Hepatocyte (in vitro differentiated cells): ENCODE measurements at regions not wholly inside any gene's neighbourhood (a gene's known extent, or its start where the extent isn't known, plus 50 kb on each side); places are given as distances from the start of the nearest gene placed in this dataset.

Experiments used
- CTCF ChIP-seq: fragments of 200-600 bp; sonication (generic); IDR thresholded peaks from 2 replicates; pipeline ENCODE4 v1.5.1; 2016; ENCODE audit warnings: antibody characterized with exemption, mild to moderate bottlenecking; ENCODE audit not compliant: poor library complexity
- EZH2phosphoT487 ChIP-seq: fragments of 200-600 bp; sonication (generic); IDR thresholded peaks from one replicate; pipeline ENCODE4 v1.6.1; 2018; ENCODE audit warnings: antibody characterized with exemption, mild to moderate bottlenecking, low read depth, moderate library complexity; ENCODE audit not compliant: unreplicated experiment, severe bottlenecking

GRCh38 chrX:39900777-39901170, 197.0 kb downstream of the BCOR start:
- TF ChIP-seq CTCF (no peak), EZH2phosphoT487 (no peak)
